GM18511 (cell line): ENCODE measurements at regions not wholly inside any gene's neighbourhood (a gene's known extent, or its start where the extent isn't known, plus 50 kb on each side); places are given as distances from the start of the nearest gene placed in this dataset.

ENCODE experiments used
- ATAC-seq: cut with Tn5 transposase; IDR thresholded peaks from one replicate; pipeline ENCODE4 v1.9.1; 2021; ENCODE audit warnings: mild to moderate bottlenecking, moderate library complexity; ENCODE audit not compliant: unreplicated experiment

GRCh38 chr5:136425921-136426320 lies 60.6 kb upstream of the TRPC7 start:
- ATAC-seq = no peak

GRCh38 chr5:136424835-136425584 lies 59.7 kb upstream of the TRPC7 start:
- ATAC-seq = peak; percentile 93

GRCh38 chr5:136423944-136424606 lies 58.7 kb upstream of the TRPC7 start:
- no peak for ATAC-seq

GRCh38 chr5:136420168-136420898 lies 55.0 kb upstream of the TRPC7 start:
- ATAC-seq = no peak

GRCh38 chr5:136418301-136418700 lies 53.0 kb upstream of the TRPC7 start:
- ATAC-seq = no peak
